GM21381 (cell line): ENCODE measurements at regions not wholly inside any gene's neighbourhood (a gene's known extent, or its start where the extent isn't known, plus 50 kb on each side); places are given as distances from the start of the nearest gene placed in this dataset.
"Not testable (repeated sequence)": the region's sequence is repeated elsewhere in the genome, so short reads cannot be mapped to it uniquely, and the experiment has no call there.

Experiments
- ATAC-seq: cut with Tn5 transposase; IDR thresholded peaks from one replicate; pipeline ENCODE4 v1.9.1; 2021; ENCODE audit warnings: mild to moderate bottlenecking, moderate library complexity; ENCODE audit not compliant: unreplicated experiment

GRCh38 chr4:31417040-31417439, 696.9 kb downstream of the PCDH7 start:
- ATAC-seq: no peak

GRCh38 chr4:31422006-31422405, 701.8 kb downstream of the PCDH7 start:
- ATAC-seq: no peak

GRCh38 chr4:31427691-31428090, 707.5 kb downstream of the PCDH7 start:
- no peak for ATAC-seq

GRCh38 chr4:31442236-31442635, 722.1 kb downstream of the PCDH7 start:
- no peak for ATAC-seq

GRCh38 chr4:31445526-31445925, 725.4 kb downstream of the PCDH7 start:
- no peak for ATAC-seq

- ATAC-seq: no peak
These were observed 735.4 kb downstream of the PCDH7 start for GRCh38 chr4:31455612-31456011.

- ATAC-seq: no peak
These were observed 738.6 kb downstream of the PCDH7 start for GRCh38 chr4:31458813-31459212.

GRCh38 chr4:31461421-31461820, 741.3 kb downstream of the PCDH7 start:
- ATAC-seq: no peak

GRCh38 chr4:31467781-31468180, 747.6 kb downstream of the PCDH7 start:
- no peak for ATAC-seq

GRCh38 chr4:31474221-31474620, 754.1 kb downstream of the PCDH7 start:
- no peak for ATAC-seq

- ATAC-seq: no peak
These were observed 762.5 kb downstream of the PCDH7 start for GRCh38 chr4:31482691-31483090.

- ATAC-seq: not testable (repeated sequence)
These were observed 779.0 kb downstream of the PCDH7 start for GRCh38 chr4:31499216-31499615.

GRCh38 chr4:31516520-31516919, 796.4 kb downstream of the PCDH7 start:
- ATAC-seq: no peak

- ATAC-seq: no peak
These were observed 798.7 kb downstream of the PCDH7 start for GRCh38 chr4:31518796-31519250.

GRCh38 chr4:31530555-31530954, 810.4 kb downstream of the PCDH7 start:
- ATAC-seq: no peak

GRCh38 chr4:31538877-31539276, 818.7 kb downstream of the PCDH7 start:
- ATAC-seq: no peak

GRCh38 chr4:31539284-31540069, 819.3 kb downstream of the PCDH7 start:
- ATAC-seq: no peak

GRCh38 chr4:31545330-31545729, 825.2 kb downstream of the PCDH7 start:
- no peak for ATAC-seq

- ATAC-seq: no peak
These were observed 825.6 kb downstream of the PCDH7 start for GRCh38 chr4:31545755-31546154.

GRCh38 chr4:31548021-31548420, 827.9 kb downstream of the PCDH7 start:
- no peak for ATAC-seq

- ATAC-seq: no peak
These were observed 828.7 kb downstream of the PCDH7 start for GRCh38 chr4:31548823-31549222.

- ATAC-seq: no peak
These were observed 829.1 kb downstream of the PCDH7 start for GRCh38 chr4:31549256-31549655.

- no peak for ATAC-seq
These were observed 837.3 kb downstream of the PCDH7 start for GRCh38 chr4:31557437-31557836.
